Thymus (tissue), 11 donors: ENCODE measurements at regions not wholly inside any gene's neighbourhood (a gene's known extent, or its start where the extent isn't known, plus 50 kb on each side); places are given as distances from the start of the nearest gene placed in this dataset.
"Not testable (repeated sequence)": the region's sequence is repeated elsewhere in the genome, so short reads cannot be mapped to it uniquely, and the experiment has no call there.

Source experiments
- DNase-seq, 9 donors: peaks; one replicate each; pipeline ENCODE4 v3.0.0-alpha.2; 2013; ENCODE audit warnings: low spot score in 9 of 9, low read depth in 6 of 9, missing footprints in 1 of 9
- H3K27ac ChIP-seq, 2 donors: one replicate each; pipeline ENCODE4 v1.5.1; 2013; ENCODE audit warnings: control low read depth in 1 of 2, low read depth in 1 of 2, low read length in 1 of 2, mild to moderate bottlenecking in 1 of 2, moderate library complexity in 1 of 2
- H3K27me3 ChIP-seq, 2 donors: one replicate each; pipeline ENCODE4 v1.5.1; 2013; ENCODE audit warnings: low read length in 1 of 2; ENCODE audit not compliant: control insufficient read depth in 2 of 2, insufficient read depth in 1 of 2
- H3K36me3 ChIP-seq, 2 donors: one replicate each; pipeline ENCODE4 v1.5.1; 2013; ENCODE audit warnings: low read length in 1 of 2, mild to moderate bottlenecking in 1 of 2, moderate library complexity in 1 of 2; ENCODE audit not compliant: control insufficient read depth in 2 of 2, insufficient read depth in 2 of 2
- H3K4me1 ChIP-seq, 2 donors: one replicate each; pipeline ENCODE4 v1.5.1; 2013; ENCODE audit warnings: low read length in 2 of 2; ENCODE audit not compliant: control insufficient read depth in 2 of 2, insufficient read depth in 2 of 2
- H3K4me3 ChIP-seq, 2 donors: one replicate each; pipeline ENCODE4 v1.5.1; 2013; ENCODE audit warnings: low read length in 2 of 2, control low read depth in 1 of 2, mild to moderate bottlenecking in 1 of 2
- H3K9me3 ChIP-seq, 2 donors: one replicate each; pipeline ENCODE4 v1.5.1; 2013; ENCODE audit warnings: low read length in 1 of 2, mild to moderate bottlenecking in 1 of 2; ENCODE audit not compliant: control insufficient read depth in 2 of 2, insufficient read depth in 1 of 2
- WGBS: extraction: QIAGEN DNeasy Blood & Tissue Kit; methylation state at CpG from one replicate; pipeline ENCODE4 v1.1.7; 2013; 5-methylcytosine and 5-hydroxymethylcytosine counted together
- donor health status: healthy.

DNA sequence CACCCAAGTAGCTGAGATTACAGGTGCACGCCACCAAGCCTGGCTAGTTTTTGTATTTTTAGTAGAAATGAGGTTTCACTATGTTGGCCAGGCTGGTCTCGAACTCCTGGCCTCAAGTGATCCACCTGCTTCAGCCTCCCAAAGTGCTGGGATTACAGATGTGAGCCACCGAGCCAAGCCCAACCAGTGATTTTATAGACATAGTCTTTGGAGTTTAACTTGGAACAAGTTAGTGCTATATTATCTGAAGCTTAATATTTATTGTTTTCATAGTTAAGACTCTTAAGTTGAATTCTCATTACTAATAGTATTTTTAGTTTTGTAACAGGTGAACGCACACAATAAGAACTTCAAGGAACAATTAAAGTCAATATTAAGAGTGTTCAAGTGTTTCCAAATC lies 122.1 kb downstream of the SPAG6 start:
- DNase-seq, H3K36me3 ChIP-seq, H3K9me3 ChIP-seq, H3K4me3 ChIP-seq, H3K27me3 ChIP-seq, H3K27ac ChIP-seq, H3K4me1 ChIP-seq: not testable (repeated sequence)
- WGBS, result 97% methylated on average over 4 of the region's 4 CpGs

DNA sequence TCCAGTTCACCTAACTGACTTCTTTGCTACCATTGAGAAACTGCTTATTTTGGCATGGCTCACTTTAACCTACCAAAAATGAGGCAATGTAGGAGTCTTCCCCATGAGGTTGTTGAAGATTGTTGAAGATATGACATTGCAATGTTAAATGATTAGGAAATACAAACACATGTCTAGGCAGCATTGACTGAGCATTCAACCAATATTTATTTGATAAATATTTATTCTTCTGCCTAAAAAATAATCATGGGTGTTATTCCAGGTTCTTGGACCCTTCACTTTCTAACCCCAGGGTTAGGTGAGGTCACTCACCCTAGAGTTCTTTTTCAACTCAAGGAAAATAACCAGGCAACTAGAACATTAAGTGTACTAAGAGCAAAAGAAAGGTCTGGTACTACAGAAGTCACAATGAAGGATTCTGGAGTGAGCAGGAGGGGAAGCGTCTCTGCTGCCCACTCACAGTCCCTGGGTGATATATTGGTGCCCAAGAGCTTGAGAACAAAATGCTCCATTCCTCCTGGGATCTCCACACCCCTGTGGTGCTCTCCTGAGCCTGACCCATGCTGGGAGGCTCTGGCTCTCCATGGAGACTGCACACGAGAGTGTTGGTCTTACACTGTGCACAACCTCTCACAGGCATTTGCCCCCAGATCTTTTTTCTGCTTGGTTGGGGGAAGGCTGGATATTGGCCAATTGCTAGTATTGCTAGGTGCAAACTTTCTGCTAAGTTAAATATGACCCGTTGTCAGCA lies 123.4 kb downstream of the SPAG6 start:
- 94% methylated on average over 3 of the region's 3 CpGs for WGBS
- no peaks in the 10 kb centered on the region for H3K9me3 ChIP-seq

GRCh38 chr10:22473044-22473443 lies 127.7 kb downstream of the SPAG6 start:
- Histone ChIP-seq H3K27me3 (peaks cover 42 to 64% of the 10 kb centered on the region in 2 donors), H3K4me3 (no peak overlapping the region), H3K9me3 (peaks cover 0 to 8% of the 10 kb centered on the region in 2 donors), H3K27ac (no peak overlapping the region), H3K36me3 (no peaks in the 10 kb centered on the region), H3K4me1 (peaks cover 7 to 17% of the 10 kb centered on the region in 2 donors)
- 95% methylated on average over 6 of the region's 6 CpGs for WGBS
- no peak for DNase-seq

More for the DNA sequence above, 123.4 kb downstream of the SPAG6 start:
- Histone ChIP-seq H3K27me3 (peaks cover 13 to 21% of the 10 kb centered on the region in 2 donors), H3K4me1 (peaks cover 0 to 3% of the 10 kb centered on the region in 2 donors), H3K27ac (no peak overlapping the region), H3K4me3 (no peak overlapping the region), H3K36me3 (no peaks in the 10 kb centered on the region)
- no peak for DNase-seq

DNA sequence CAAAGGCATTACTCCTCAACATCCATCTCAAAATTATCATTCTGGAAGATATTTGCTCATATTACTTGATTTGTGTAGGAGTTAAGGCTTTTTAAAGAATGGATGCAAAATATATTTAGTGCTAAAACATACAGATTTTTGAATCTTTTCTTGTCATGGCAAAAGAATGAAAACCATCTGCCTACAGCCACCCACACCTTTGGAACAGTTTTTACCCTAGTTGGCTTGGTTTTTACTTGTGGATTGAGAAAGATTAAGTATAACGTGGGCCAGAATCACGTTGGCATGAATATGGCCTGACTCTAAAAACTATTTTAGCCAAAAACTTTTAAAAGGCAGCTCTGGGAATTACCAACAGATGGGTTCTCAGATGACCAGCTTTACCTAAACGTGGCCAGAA lies 128.2 kb downstream of the SPAG6 start:
- 79% methylated on average over 3 of the region's 3 CpGs for WGBS
- no peaks in the 10 kb centered on the region for H3K36me3 ChIP-seq
- H3K4me3 ChIP-seq, result no peak overlapping the region
- no peak overlapping the region for H3K27ac ChIP-seq
- H3K4me1 ChIP-seq, result peaks cover 7 to 17% of the 10 kb centered on the region in 2 donors
- DNase-seq, result no peak
- H3K9me3 ChIP-seq, result peaks cover 0 to 8% of the 10 kb centered on the region in 2 donors
- H3K27me3 ChIP-seq, result peaks cover 42 to 68% of the 10 kb centered on the region in 2 donors

DNA sequence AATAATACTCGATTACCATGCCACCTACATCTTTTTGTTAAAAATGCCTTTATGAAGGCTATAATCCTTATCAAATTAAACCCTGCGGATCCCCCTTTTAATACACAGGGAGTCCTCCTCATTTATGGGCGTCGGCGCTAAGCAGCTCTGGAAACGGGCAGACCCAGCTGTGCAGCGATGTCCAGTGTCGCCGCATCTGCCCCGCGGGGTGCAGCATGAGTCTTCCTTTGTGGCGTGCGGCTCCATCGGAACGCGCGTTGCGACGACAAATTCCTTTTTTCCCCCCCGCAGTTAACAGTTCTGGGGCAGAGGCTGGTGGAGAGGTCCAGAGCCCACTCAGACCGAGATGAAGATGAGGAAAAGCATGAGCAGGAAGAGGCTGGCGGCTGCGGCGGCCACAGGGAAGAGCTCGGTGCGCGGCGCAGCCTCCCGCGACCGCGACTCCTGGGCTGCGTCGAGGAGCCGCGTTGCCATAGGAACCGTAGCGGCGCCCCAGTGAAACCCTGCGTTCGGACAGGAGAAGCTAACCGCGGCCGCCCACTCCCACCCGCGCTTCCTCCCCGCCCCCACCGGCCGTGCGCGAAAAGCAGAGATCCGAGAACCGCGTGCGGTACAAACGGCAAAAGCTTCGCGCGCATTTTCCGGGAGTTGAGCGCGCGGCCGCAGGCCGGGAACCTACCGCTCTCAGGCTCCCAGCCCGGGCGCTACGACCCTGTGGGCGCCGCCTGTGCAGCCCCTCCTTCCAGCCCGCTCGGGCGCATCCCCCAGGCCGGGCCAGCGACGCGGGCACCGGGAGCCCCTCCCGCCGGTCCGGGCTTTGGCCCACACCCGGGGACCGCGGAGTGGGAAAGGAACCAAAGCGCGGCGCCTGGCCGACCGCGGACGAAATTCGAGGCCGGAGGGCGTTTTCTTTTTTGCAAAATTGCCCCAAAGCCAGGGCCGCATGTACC lies 130.6 kb downstream of the SPAG6 start:
- Histone ChIP-seq H3K36me3 (no peaks in the 10 kb centered on the region), H3K27me3 (peaks cover 42 to 80% of the 10 kb centered on the region in 2 donors), H3K27ac (no peak overlapping the region), H3K9me3 (peaks cover 0 to 8% of the 10 kb centered on the region in 2 donors), H3K4me3 (peak overlapping the region in 1 of 2 donors; percentile 38), H3K4me1 (peaks cover 7 to 17% of the 10 kb centered on the region in 2 donors)
- peak in 2 of 9 donors; percentile 14 to 48 for DNase-seq
- WGBS, result under 1% methylated on average over 96 of the region's 96 CpGs

DNA sequence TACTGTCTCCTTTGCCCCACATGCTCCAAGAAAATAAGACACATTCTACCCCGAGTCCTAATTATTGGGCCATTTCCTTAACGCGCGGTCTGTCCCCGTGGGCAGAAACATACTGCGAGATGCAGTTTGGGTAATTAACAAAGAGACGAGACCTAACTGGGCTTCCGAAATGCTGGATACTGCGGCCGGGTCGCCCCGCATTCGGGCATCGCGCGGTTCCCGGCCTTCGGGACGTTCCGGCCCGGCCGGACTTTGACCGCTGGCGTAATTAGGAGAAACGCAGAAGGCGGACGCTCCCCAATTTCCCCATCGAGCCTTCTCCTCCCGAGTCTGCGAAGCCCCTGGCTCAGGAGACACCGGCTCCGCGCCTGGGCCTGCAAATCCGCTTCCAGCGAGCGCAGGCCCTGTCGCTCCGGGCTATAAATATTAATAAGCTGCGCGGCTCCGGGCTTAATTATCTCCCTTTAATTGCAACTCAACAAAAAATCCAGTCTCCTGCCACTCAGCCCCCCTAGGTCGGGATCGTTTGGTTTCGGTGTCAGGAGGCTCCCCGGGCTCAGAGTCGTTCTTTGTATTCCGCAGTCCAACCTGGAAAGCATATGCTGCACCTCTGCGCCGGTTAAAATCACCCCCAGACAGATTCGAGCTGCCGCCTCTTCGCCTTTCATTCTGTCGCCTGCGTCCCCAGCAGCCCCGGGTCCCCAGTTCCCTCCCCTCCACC lies 131.5 kb downstream of the SPAG6 start:
- Histone ChIP-seq H3K27ac (no peak overlapping the region), H3K27me3 (peaks cover 39 to 76% of the 10 kb centered on the region in 2 donors), H3K4me3 (peak overlapping the region in 1 of 2 donors; percentile 38), H3K4me1 (peaks cover 7 to 17% of the 10 kb centered on the region in 2 donors), H3K9me3 (peaks cover 0 to 8% of the 10 kb centered on the region in 2 donors), H3K36me3 (no peaks in the 10 kb centered on the region)
- WGBS, result 17% methylated on average over 55 of the region's 55 CpGs
- DNase-seq, result no peak

DNA sequence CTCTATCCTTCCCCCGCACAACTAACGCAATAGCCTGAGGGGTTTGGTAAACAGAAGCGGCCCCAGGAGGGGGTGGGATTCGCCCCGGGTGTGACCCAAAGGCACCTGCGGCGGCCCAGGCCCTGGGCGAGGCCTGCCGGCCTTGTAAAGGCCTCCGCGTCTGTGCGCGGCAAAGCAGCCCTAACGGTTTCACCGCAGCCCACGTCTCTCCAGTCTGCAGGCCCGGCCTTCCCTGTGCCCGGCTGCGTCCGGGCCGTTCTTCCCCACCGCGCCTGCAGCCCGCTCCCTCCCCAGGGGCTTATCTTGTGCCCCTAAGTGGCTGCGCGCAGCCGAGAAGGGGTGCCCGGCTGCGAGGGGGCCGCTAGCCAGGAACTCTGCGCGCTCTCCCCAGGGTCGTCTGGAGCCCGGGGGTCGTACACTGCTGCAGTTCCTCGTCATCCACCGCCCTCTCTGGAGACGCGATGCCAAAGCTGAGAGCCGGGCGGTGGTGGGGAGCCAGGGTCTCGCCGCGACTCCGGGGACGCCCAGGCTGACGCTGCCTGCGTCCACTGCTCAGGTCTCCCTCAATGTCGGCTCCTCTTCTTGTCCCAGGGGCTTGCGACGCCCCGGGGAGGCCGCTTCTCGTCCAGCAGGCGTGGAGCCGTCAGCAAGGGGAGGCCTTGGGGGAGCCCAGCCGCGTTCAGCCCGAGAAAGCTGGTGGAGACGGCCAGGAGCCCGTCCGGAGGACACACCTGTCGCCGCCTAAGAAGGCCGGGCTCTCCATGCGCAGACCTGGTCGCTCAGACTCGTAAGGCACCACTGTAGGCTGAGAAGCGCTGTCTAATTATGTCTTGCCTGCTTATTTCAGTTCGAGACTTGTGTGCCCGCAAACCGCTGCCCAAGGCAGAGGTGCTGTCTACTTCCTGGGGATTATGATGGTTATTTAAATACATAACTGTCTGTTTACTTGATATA lies 132.3 kb downstream of the SPAG6 start:
- Histone ChIP-seq H3K27me3 (peaks cover 38 to 70% of the 10 kb centered on the region in 2 donors), H3K9me3 (peaks cover 0 to 8% of the 10 kb centered on the region in 2 donors), H3K4me1 (peaks cover 7 to 17% of the 10 kb centered on the region in 2 donors), H3K4me3 (no peak overlapping the region), H3K27ac (no peak overlapping the region), H3K36me3 (no peaks in the 10 kb centered on the region)
- WGBS, result 68% methylated on average over 72 of the region's 72 CpGs
- no peak for DNase-seq
